CD4-positive, alpha-beta T cell (primary cell): ENCODE measurements at regions not wholly inside any gene's neighbourhood (a gene's known extent, or its start where the extent isn't known, plus 50 kb on each side); places are given as distances from the start of the nearest gene placed in this dataset.

ENCODE experiments used
- ATAC-seq: fragments of 200-7000 bp; cut with Tn5 transposase; one replicate; pipeline ENCODE4 v1.10.0; 2022; ENCODE audit warnings: mild to moderate bottlenecking; ENCODE audit not compliant: poor library complexity
- CTCF ChIA-PET: fragments of 350-600 bp; sonication (Branson Sonifier 250); formaldehyde crosslinking; loops from one replicate; lab custom pipeline; 2021; ENCODE audit warnings: antibody characterized with exemption, inconsistent platforms; lab: Charles Lee
- POLR2A ChIA-PET: fragments of 350-600 bp; sonication (Branson Sonifier 250); formaldehyde crosslinking; loops from one replicate; lab custom pipeline; 2021; ENCODE audit warnings: antibody characterized with exemption, inconsistent platforms; lab: Charles Lee
- DNase-seq, 14 experiments: peaks; one replicate each; pipeline ENCODE4 v3.0.0-alpha.2; 2013 to 2020; ENCODE audit warnings: mixed read lengths in 2 of 14
- H3K27ac ChIP-seq, 2 donors: one replicate each; pipeline versions ENCODE4 v1.5.1 to v1.7.0; 2013; ENCODE audit warnings: low read length in 2 of 2, low read depth in 1 of 2, mild to moderate bottlenecking in 1 of 2
- H3K27me3 ChIP-seq, 2 experiments: 1 replicate in 1 of 2; 2 replicates in 1 of 2; pipeline versions ENCODE4 v1.6.1 to v1.7.0; 2013; ENCODE audit warnings: low read length in 2 of 2, control low read depth in 1 of 2, mild to moderate bottlenecking in 1 of 2, moderate library complexity in 1 of 2; ENCODE audit not compliant: insufficient read depth in 2 of 2, control insufficient read depth in 1 of 2
- H3K36me3 ChIP-seq: one replicate; pipeline ENCODE4 v1.6.1; 2013; ENCODE audit warnings: low read length, control low read depth; ENCODE audit not compliant: insufficient read depth
- H3K4me1 ChIP-seq: one replicate; pipeline ENCODE4 v1.6.1; 2013; ENCODE audit warnings: low read length, control low read depth; ENCODE audit not compliant: insufficient read depth
- H3K4me3 ChIP-seq: one replicate; pipeline ENCODE4 v1.5.1; 2013; ENCODE audit warnings: mild to moderate bottlenecking, low read length, moderate library complexity
- H3K9me3 ChIP-seq, 2 experiments: 1 replicate in 1 of 2; 2 replicates in 1 of 2; pipeline versions ENCODE4 v1.6.1 to v1.7.0; 2013; ENCODE audit warnings: low read length in 2 of 2, mild to moderate bottlenecking in 2 of 2, control low read depth in 1 of 2, moderate library complexity in 1 of 2; ENCODE audit not compliant: control insufficient read depth in 1 of 2, insufficient read depth in 1 of 2
- H3K27ac Mint-ChIP-seq: one replicate; pipeline ENCODE4 v1.8.0; 2020; ENCODE audit warnings: mixed read lengths
- H3K27me3 Mint-ChIP-seq: one replicate; pipeline ENCODE4 v1.8.0; 2021; ENCODE audit warnings: mixed read lengths
- H3K36me3 Mint-ChIP-seq: one replicate; pipeline ENCODE4 v1.8.0; 2021; ENCODE audit warnings: low read depth, mixed read lengths
- H3K4me1 Mint-ChIP-seq: one replicate; pipeline ENCODE4 v1.8.0; 2021; ENCODE audit warnings: low read depth, mixed read lengths
- H3K4me3 Mint-ChIP-seq: one replicate; pipeline ENCODE4 v1.8.0; 2020; ENCODE audit warnings: mild to moderate bottlenecking, mixed read lengths
- H3K9me3 Mint-ChIP-seq: one replicate; pipeline ENCODE4 v1.8.0; 2020; ENCODE audit warnings: mixed read lengths
- intact Hi-C, 2 experiments: fragments of 100-400 bp; cut with DNase I in 1 of 2; cut with micrococcal nuclease in 1 of 2; formaldehyde crosslinking; loops; one replicate each; pipeline versions ENCODE4 v1.15.1 to v1.9.0; 2023 to 2025; cut with DNase I, micrococcal nuclease
- TF ChIP-seq, protein P1 (sequence below): fragments of 200-600 bp; IDR thresholded peaks from one replicate; pipeline ENCODE4 v1.8.0; 2022; ENCODE audit warnings: antibody characterized with exemption, mild to moderate bottlenecking

DNA sequence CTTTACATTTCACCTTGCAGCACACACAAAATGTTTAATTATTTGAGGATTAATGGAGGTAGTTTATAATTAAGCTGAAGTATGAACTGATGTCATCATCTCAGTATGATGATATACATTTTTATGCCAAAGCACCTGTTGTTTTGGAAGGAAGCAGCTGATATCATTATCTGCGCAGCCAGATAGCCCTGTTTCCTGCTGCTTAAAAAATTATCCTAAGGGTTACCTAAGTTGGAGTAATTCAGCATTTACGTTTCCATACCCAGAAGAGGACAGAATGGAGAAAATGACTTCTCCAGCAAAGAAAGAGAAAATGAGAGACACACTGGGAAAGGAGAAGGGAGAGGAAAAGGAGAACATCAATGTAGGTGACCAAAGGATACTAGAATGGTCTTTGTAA is 370.3 kb upstream of the PLSCR5 start:
- Mint-ChIP-seq H3K9me3 (peaks cover 13% of the 10 kb centered on the region), H3K4me1 (no peaks in the 10 kb centered on the region), H3K36me3 (no peaks in the 10 kb centered on the region), H3K4me3 (no peak overlapping the region), H3K27ac (no peak overlapping the region), H3K27me3 (no peaks in the 10 kb centered on the region)
- POLR2A ChIA-PET = no interaction called here
- Histone ChIP-seq H3K36me3 (no peaks in the 10 kb centered on the region), H3K27me3 (no peaks in the 10 kb centered on the region), H3K27ac (no peak overlapping the region), H3K4me1 (no peaks in the 10 kb centered on the region), H3K4me3 (no peak overlapping the region), H3K9me3 (peaks cover 0 to 4% of the 10 kb centered on the region in 2 experiments)
- DNase-seq (no peak), ATAC-seq (no peak)
- CTCF ChIA-PET = no interaction called here
- intact Hi-C loops = no loop called here
- TF ChIP-seq, protein P1, sequence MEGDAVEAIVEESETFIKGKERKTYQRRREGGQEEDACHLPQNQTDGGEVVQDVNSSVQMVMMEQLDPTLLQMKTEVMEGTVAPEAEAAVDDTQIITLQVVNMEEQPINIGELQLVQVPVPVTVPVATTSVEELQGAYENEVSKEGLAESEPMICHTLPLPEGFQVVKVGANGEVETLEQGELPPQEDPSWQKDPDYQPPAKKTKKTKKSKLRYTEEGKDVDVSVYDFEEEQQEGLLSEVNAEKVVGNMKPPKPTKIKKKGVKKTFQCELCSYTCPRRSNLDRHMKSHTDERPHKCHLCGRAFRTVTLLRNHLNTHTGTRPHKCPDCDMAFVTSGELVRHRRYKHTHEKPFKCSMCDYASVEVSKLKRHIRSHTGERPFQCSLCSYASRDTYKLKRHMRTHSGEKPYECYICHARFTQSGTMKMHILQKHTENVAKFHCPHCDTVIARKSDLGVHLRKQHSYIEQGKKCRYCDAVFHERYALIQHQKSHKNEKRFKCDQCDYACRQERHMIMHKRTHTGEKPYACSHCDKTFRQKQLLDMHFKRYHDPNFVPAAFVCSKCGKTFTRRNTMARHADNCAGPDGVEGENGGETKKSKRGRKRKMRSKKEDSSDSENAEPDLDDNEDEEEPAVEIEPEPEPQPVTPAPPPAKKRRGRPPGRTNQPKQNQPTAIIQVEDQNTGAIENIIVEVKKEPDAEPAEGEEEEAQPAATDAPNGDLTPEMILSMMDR = no peak

DNA sequence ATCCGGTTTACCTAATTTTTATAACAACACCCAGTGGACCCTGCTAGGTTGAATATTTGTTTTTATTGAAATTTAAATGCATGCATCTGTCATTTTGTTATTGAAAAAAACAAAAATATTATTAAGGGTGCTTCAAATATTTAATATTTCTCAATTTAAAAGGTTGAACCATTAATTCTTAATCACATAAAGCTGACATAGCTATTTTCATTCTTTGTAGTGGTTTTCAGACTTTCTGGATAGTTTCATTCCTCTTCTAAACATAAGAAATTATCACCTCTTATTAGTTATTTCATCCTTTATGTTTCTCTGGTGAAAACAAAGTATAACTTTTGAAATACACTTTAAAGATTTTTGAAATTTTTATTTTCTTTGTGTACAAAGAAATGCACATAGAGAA is 369.9 kb upstream of the PLSCR5 start:
- intact Hi-C loops = no loop called here
- DNase-seq = no peak
- H3K4me3 Mint-ChIP-seq = no peak overlapping the region
- H3K4me1 Mint-ChIP-seq = no peaks in the 10 kb centered on the region
- peaks cover 0 to 4% of the 10 kb centered on the region in 2 experiments for H3K9me3 ChIP-seq
- H3K9me3 Mint-ChIP-seq = peaks cover 13% of the 10 kb centered on the region
- no peaks in the 10 kb centered on the region for H3K4me1 ChIP-seq
- H3K27ac Mint-ChIP-seq = no peak overlapping the region
- ChIA-PET POLR2A (no interaction called here), CTCF (no interaction called here)
- TF ChIP-seq, protein P1 = no peak
- H3K36me3 Mint-ChIP-seq = no peaks in the 10 kb centered on the region
- H3K4me3 ChIP-seq = no peak overlapping the region
- no peaks in the 10 kb centered on the region for H3K27me3 ChIP-seq
- no peak for ATAC-seq
- H3K27me3 Mint-ChIP-seq = no peaks in the 10 kb centered on the region
- H3K36me3 ChIP-seq = no peaks in the 10 kb centered on the region
- H3K27ac ChIP-seq = no peak overlapping the region

DNA sequence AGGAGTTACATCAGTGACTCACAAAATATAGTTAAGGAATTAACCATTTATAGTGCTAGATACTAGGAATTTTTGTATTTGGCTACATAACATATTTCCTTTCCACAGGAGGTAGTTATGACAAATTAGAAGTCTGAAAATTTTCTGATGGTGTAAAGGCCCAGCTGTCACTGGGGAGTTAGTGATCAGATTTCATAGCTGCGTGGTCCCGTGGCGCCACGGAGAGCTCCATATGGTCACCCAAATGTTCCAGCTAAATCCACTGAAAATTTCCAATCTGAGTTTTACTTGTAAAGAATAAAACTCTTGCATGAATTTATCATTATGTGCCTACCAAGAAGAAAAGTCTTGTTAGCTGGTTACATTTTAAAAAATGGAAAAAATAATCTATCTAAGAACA is 368.9 kb upstream of the PLSCR5 start:
- Mint-ChIP-seq H3K4me1 (no peaks in the 10 kb centered on the region), H3K36me3 (no peaks in the 10 kb centered on the region), H3K27ac (no peak overlapping the region), H3K27me3 (no peaks in the 10 kb centered on the region), H3K9me3 (peaks cover 11% of the 10 kb centered on the region), H3K4me3 (no peak overlapping the region)
- no peak for ATAC-seq
- intact Hi-C loops = no loop called here
- Histone ChIP-seq H3K4me3 (no peak overlapping the region), H3K9me3 (peaks cover 0 to 4% of the 10 kb centered on the region in 2 experiments), H3K27me3 (no peaks in the 10 kb centered on the region), H3K4me1 (no peaks in the 10 kb centered on the region), H3K36me3 (no peaks in the 10 kb centered on the region), H3K27ac (no peak overlapping the region)
- TF ChIP-seq, protein P1 = no peak
- ChIA-PET POLR2A (no interaction called here), CTCF (no interaction called here)
- no peak for DNase-seq
